ENCODE measurements at regions not wholly inside any gene's neighbourhood (a gene's known extent, or its start where the extent isn't known, plus 50 kb on each side); places are given as distances from the start of the nearest gene placed in this dataset.

GRCh38 chr9:32069169-32069813 lies 315.2 kb upstream of the ACO1 start:
- Histone ChIP-seq H3K27me3 (no peaks in the 10 kb centered on the region), H3K4me1 (no peaks in the 10 kb centered on the region), H3K4me3 (no peak overlapping the region), H3K9me3 (no peaks in the 10 kb centered on the region), H3K36me3 (no peaks in the 10 kb centered on the region), H3K27ac (no peak overlapping the region)
- TF ChIP-seq CTCF (IDR thresholded peaks at IDR 0.05) (no peak), POLR2A (IDR thresholded peaks at IDR 0.05) (no peak)
- intact Hi-C loops (cut with DNase I) = no loop called here
- WGBS, 2 donors = 26 to 56% methylated on average over 3 to 8 of the region's 9 CpGs
- no peak for DNase-seq

GRCh38 chr9:32069969-32070368 lies 314.5 kb upstream of the ACO1 start:
- intact Hi-C loops (cut with DNase I) = no loop called here

GRCh38 chr9:32072570-32072969 lies 311.9 kb upstream of the ACO1 start:
- H3K4me1 ChIP-seq = no peaks in the 10 kb centered on the region
- H3K4me3 ChIP-seq = no peak overlapping the region
- H3K27me3 ChIP-seq = no peaks in the 10 kb centered on the region
- no peak overlapping the region for H3K27ac ChIP-seq
- no peak for TF ChIP-seq POLR2A (IDR thresholded peaks at IDR 0.05)
- no peak for TF ChIP-seq CTCF (IDR thresholded peaks at IDR 0.05)
- intact Hi-C loops (cut with DNase I) = no loop called here
- DNase-seq = no peak
- WGBS, 2 donors = 46 to 64% methylated on average over 2 of the region's 2 CpGs
- H3K36me3 ChIP-seq = no peaks in the 10 kb centered on the region
- H3K9me3 ChIP-seq = no peaks in the 10 kb centered on the region

More at GRCh38 chr9:32069969-32070368, 314.5 kb upstream of the ACO1 start:
- Histone ChIP-seq H3K4me3 (no peak overlapping the region), H3K27me3 (no peaks in the 10 kb centered on the region), H3K36me3 (no peaks in the 10 kb centered on the region), H3K27ac (no peak overlapping the region), H3K9me3 (no peaks in the 10 kb centered on the region), H3K4me1 (no peaks in the 10 kb centered on the region)
- no peak for DNase-seq
- no peak for TF ChIP-seq CTCF (IDR thresholded peaks at IDR 0.05)
- no peak for TF ChIP-seq POLR2A (IDR thresholded peaks at IDR 0.05)
- WGBS, 2 donors = 80 to 84% methylated on average over 3 to 5 of the region's 5 CpGs

- Histone ChIP-seq H3K27ac (no peak overlapping the region), H3K9me3 (no peaks in the 10 kb centered on the region), H3K36me3 (no peaks in the 10 kb centered on the region), H3K4me1 (no peaks in the 10 kb centered on the region), H3K27me3 (no peaks in the 10 kb centered on the region), H3K4me3 (no peak overlapping the region)
- TF ChIP-seq POLR2A (IDR thresholded peaks at IDR 0.05) (no peak), CTCF (IDR thresholded peaks at IDR 0.05) (no peak)
- DNase-seq = no peak
- intact Hi-C loops (cut with DNase I) = no loop called here
- WGBS, 2 donors = 8 to 79% methylated on average over 1 of the region's 1 CpG
Measured at GRCh38 chr9:32092031-32092430, 292.4 kb upstream of the ACO1 start.

GRCh38 chr9:32117291-32117690 lies 267.2 kb upstream of the ACO1 start:
- 60 to 69% methylated on average over 2 of the region's 2 CpGs for WGBS, 2 donors
- H3K27ac ChIP-seq = no peak overlapping the region
- no peaks in the 10 kb centered on the region for H3K4me1 ChIP-seq
- no peaks in the 10 kb centered on the region for H3K9me3 ChIP-seq
- DNase-seq = no peak
- intact Hi-C loops (cut with DNase I) = no loop called here
- H3K4me3 ChIP-seq = no peak overlapping the region
- H3K36me3 ChIP-seq = no peaks in the 10 kb centered on the region
- TF ChIP-seq POLR2A (IDR thresholded peaks at IDR 0.05) (no peak), CTCF (IDR thresholded peaks at IDR 0.05) (no peak)
- no peaks in the 10 kb centered on the region for H3K27me3 ChIP-seq
